Spleen (tissue), 7 donors: ENCODE measurements at regions not wholly inside any gene's neighbourhood (a gene's known extent, or its start where the extent isn't known, plus 50 kb on each side); places are given as distances from the start of the nearest gene placed in this dataset.

Experiments
- CTCF ChIP-seq, 11 experiments: fragments of 200-600 bp in 7 of 11; fragments of 450-650 bp in 4 of 11; sonication (generic) in 4 of 11; IDR thresholded peaks in 8 of 11; conservative IDR thresholded peaks in 3 of 11; 1 replicate in 7 of 11; 2 replicates in 4 of 11; pipeline versions ENCODE4 v1.4.0 to v1.8.0; 2016 to 2021; ENCODE audit warnings: antibody characterized with exemption in 11 of 11, inconsistent platforms in 4 of 11, mild to moderate bottlenecking in 1 of 11
- POLR2A ChIP-seq, 3 donors: fragments of 450-650 bp; IDR thresholded peaks; one replicate each; pipeline ENCODE4 v1.5.1; 2017; ENCODE audit warnings: antibody characterized with exemption in 3 of 3, mild to moderate bottlenecking in 1 of 3
- POLR2AphosphoS5 ChIP-seq, 3 donors: sonication (generic); formaldehyde crosslinking; IDR thresholded peaks; one replicate each; pipeline ENCODE4 v1.5.1; 2017; ENCODE audit warnings: antibody characterized with exemption in 3 of 3
- donor health status: DM: no; HTN: no; CAD: no; lungs with moderate emphysema.
- donor health status: DM: no; HTN: no; CAD: no.
- donor health status: DM: no; HTN: no; CAD: no.

GRCh38 chr4:27915822-27916221 lies 1055.2 kb downstream of the STIM2 start:
- TF ChIP-seq CTCF (IDR thresholded peaks at IDR 0.05 in 8 of 11, conservative IDR thresholded peaks at IDR 0.05 in 3 of 11) (no peak), POLR2A (IDR thresholded peaks at IDR 0.05) (no peak), POLR2AphosphoS5 (IDR thresholded peaks at IDR 0.05) (no peak)
